ENCODE measurements at regions not wholly inside any gene's neighbourhood (a gene's known extent, or its start where the extent isn't known, plus 50 kb on each side); places are given as distances from the start of the nearest gene placed in this dataset.

GRCh38 chr1:182147136-182147820 is 85.8 kb upstream of the ZNF648 start:
- DNase-seq = no peak

GRCh38 chr1:182146286-182146685 is 84.8 kb upstream of the ZNF648 start:
- no peak for DNase-seq

- no peak for DNase-seq
These were observed 83.9 kb upstream of the ZNF648 start for GRCh38 chr1:182145441-182145840.

DNA sequence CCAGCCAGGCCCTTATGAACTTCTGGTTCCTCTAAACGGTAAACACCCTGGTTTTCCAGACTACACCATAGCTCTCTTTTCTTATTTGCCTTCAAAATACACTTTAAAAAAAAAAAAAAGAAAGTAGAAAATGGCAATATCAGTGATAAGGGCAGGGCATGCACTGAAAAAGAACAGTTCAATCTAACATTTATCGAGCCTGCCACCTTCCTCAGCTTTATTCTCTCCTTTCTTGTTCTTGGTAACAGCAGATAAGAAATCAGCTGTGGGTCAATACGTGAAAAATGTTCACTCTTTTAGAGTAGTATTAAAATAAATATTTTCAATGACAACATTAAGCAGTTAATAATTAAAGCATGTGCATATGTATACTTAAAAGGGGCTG is 83.1 kb upstream of the ZNF648 start:
- DNase-seq = no peak

- DNase-seq = no peak
These were observed 82.5 kb upstream of the ZNF648 start for GRCh38 chr1:182143825-182144645.

GRCh38 chr1:182143154-182143657 is 81.7 kb upstream of the ZNF648 start:
- DNase-seq = peak; percentile 84

- DNase-seq = no peak
These were observed 81.1 kb upstream of the ZNF648 start for GRCh38 chr1:182142621-182143020.

- no peak for DNase-seq
These were observed 79.5 kb upstream of the ZNF648 start for GRCh38 chr1:182141040-182141439.

- no peak for DNase-seq
These were observed 78.0 kb upstream of the ZNF648 start for GRCh38 chr1:182139496-182139895.

GRCh38 chr1:182137546-182137945 is 76.0 kb upstream of the ZNF648 start:
- DNase-seq = no peak

- DNase-seq = no peak
These were observed 74.4 kb upstream of the ZNF648 start for GRCh38 chr1:182135946-182136345.

GRCh38 chr1:182134257-182134656 is 72.7 kb upstream of the ZNF648 start:
- no peak for DNase-seq

DNA sequence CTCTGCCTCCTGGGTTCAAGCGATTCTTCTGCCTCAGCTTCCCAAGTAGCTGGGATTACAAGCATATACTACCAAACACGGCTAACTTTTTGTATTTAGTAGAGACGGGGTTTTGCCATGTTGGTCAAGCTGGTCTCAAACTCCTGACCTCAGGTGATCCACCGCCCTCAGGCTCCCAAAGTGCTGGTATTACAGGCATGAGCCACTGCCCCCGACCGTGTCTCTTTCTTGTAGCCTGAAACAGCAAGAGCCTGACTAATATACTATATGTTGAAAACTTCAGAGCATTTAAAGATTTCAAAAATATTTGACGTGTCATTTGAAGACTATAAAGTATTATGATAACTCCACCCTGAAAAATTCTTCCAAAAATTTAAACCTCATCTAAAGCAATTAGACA is 71.7 kb upstream of the ZNF648 start:
- no peak for DNase-seq

GRCh38 chr1:182129398-182129797 is 67.9 kb upstream of the ZNF648 start:
- DNase-seq = no peak

DNA sequence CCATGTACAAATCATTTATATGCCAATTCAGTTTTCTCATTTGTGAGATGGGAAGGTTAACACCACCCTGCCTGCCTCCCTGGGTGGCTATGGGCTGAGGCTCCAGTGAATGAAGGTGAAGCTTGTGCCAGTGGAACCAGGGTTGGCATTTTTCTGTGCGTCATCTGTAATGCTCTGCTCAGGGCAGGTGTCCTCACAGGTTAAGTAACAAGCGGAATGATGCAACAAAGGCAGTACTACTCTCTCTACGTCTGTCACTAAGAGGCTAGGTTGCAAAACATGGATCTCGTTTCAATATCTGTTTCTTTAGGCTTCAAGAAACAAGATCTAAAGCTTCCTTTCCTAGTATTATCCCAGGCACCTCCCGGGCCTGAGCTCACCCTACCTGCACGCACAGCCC is 67.0 kb upstream of the ZNF648 start:
- DNase-seq = no peak

GRCh38 chr1:182127656-182128055 is 66.1 kb upstream of the ZNF648 start:
- DNase-seq = no peak

DNA sequence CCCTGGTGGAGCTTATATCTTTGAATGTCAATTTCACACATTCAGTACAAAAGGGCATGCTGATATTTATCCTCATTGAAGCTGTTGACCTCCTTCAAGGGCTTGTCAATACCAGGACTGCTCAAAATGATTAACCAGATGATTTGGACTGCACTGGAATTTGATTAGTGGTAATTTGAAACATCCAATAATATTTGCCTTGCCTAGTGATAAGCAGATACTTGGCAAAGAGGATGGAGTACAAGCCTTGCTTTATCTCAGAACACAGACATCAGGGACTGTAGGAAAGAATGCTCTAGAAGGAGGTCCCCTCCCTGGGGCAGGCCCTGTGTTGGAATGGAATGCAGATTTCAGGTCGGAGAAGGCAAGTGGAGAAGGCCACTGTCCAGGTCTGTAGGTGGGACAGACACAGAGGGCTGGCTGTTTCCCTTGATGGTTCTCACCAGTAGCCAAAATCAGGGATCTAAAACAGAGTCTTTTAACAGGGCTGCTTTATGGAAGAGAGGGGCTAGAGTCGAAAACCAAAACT is 64.8 kb upstream of the ZNF648 start:
- no peak for DNase-seq

DNA sequence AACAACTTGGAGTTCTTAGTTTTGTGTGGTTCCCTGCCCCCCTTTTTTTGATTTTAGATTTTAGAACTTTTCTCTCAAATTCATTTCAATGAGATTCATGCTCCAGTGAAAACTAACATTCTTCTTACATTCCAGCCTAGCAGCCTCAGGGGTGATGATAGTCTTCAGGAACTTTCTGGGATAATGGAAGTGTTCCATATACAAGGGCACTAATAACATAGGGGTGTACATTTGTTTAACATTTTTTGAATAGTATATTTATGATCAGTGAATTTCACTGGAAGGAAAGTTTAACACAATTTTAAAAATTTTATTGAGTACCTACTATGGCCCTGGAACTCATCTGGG is 61.4 kb upstream of the ZNF648 start:
- no peak for DNase-seq

- DNase-seq = no peak
These were observed 60.9 kb upstream of the ZNF648 start for GRCh38 chr1:182122256-182122912.

- DNase-seq = no peak
These were observed 60.3 kb upstream of the ZNF648 start for GRCh38 chr1:182121787-182122186.

DNA sequence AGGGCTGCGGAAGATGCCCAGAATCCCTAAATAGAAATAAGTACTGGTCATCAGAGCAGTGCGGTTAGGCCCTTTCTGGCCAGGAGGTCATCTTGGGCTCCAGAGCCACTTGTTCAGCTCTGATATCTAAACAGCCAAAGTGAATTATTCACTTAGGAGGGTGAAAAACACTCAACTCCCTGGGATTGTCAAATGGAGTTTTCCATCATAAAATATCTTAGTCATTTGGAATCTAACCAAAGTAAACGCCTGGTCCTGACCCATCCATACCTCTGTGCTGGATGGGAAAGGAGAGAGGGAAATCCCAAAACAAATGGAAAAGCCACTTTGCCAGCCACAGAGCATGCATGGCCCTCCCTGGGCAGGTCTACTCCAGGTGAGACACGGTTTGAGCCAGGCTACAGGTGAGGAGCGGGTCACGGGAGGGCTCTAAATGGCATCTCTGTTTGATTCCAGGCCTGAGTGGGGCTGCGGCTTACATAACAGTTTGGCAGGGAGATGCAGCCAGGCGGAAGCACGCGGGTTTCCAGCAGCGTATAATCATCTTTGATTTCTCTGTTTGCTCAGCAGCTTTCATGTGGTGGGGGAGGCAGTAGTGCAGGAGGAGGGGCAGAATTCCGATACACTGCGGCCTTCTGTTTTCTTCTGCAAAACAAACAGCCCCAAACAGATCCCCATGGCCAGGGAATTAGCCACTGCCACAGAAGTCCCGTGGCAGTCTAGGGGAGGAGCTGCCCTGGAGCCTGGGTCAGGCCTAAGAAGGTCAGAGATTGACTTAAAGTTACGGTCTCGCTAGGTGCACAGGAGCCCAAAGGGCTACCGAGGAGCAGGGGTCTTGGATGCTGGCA is 59.1 kb upstream of the ZNF648 start:
- DNase-seq = no peak

GRCh38 chr1:182119631-182120030 is 58.1 kb upstream of the ZNF648 start:
- no peak for DNase-seq

GRCh38 chr1:182118851-182119250 is 57.3 kb upstream of the ZNF648 start:
- DNase-seq = no peak
